SK-N-SH (cell line): ENCODE measurements at regions not wholly inside any gene's neighbourhood (a gene's known extent, or its start where the extent isn't known, plus 50 kb on each side); places are given as distances from the start of the nearest gene placed in this dataset.

ENCODE experiments used
- CTCF ChIA-PET: fragments of 300-600, 350-600 bp; formaldehyde crosslinking; extraction: SDS; loops from one replicate; lab custom pipeline; 2021; lab: Yijun Ruan, JAX
- POLR2A ChIA-PET: fragments of 350-600 bp; sonication (Branson Sonifier 250); formaldehyde crosslinking; extraction: SDS; loops from one replicate; lab custom pipeline; 2020; ENCODE audit warnings: antibody characterized with exemption, inconsistent platforms; lab: Yijun Ruan, JAX
- DNase-seq: peaks from one replicate; pipeline ENCODE4 v3.0.0; 2012
- H2AFZ ChIP-seq: fragments of 200-600 bp; sonication (generic); 2 replicates; pipeline ENCODE4 v1.8.1; 2016; ENCODE audit warnings: antibody characterized with exemption, mild to moderate bottlenecking, low read depth
- H3F3A ChIP-seq: fragments of 200-600 bp; sonication (generic); replicated peaks from 2 replicates; pipeline ENCODE3; 2016; ENCODE audit warnings: antibody characterized with exemption, mild to moderate bottlenecking; ENCODE audit not compliant: insufficient read depth
- H3K27ac ChIP-seq, 2 experiments: fragments of 200-500 bp in 1 of 2; fragments of 200-600 bp in 1 of 2; sonication (Bioruptor generic) in 1 of 2; sonication (generic), shearing (Covaris generic) in 1 of 2; 2 replicates each; pipeline versions ENCODE4 v1.5.1 to v1.6.1; 2014 to 2016; ENCODE audit warnings: low read depth in 2 of 2, inconsistent platforms in 1 of 2, low read length in 1 of 2, mild to moderate bottlenecking in 1 of 2, mixed read lengths in 1 of 2
- H3K27me3 ChIP-seq: fragments of 200-600 bp; sonication (generic), shearing (Covaris generic); 2 replicates; pipeline ENCODE4 v1.6.1; 2016; ENCODE audit warnings: mixed run types; ENCODE audit not compliant: insufficient read depth
- H3K36me3 ChIP-seq, 2 experiments: fragments of 200-500 bp in 1 of 2; fragments of 200-600 bp in 1 of 2; sonication (Bioruptor generic) in 1 of 2; sonication (generic) in 1 of 2; replicated peaks in 1 of 2; 2 replicates each; pipeline versions ENCODE3 to v1.5.1; 2014 to 2016; ENCODE audit warnings: low read length in 1 of 2, mild to moderate bottlenecking in 1 of 2; ENCODE audit not compliant: insufficient read depth in 2 of 2, control insufficient read depth in 1 of 2
- H3K4me1 ChIP-seq, 2 experiments: fragments of 200-500 bp in 1 of 2; fragments of 200-600 bp in 1 of 2; sonication (Bioruptor generic) in 1 of 2; sonication (generic), shearing (Covaris generic) in 1 of 2; 2 replicates each; pipeline versions ENCODE4 v1.5.1 to v1.6.1; 2014 to 2016; ENCODE audit warnings: low read depth in 1 of 2, low read length in 1 of 2, mixed run types in 1 of 2; ENCODE audit not compliant: insufficient read depth in 2 of 2, control insufficient read depth in 1 of 2
- H3K4me2 ChIP-seq: fragments of 200-600 bp; sonication (generic), shearing (Covaris generic); 2 replicates; pipeline ENCODE4 v1.6.1; 2017; ENCODE audit warnings: mixed run types
- H3K4me3 ChIP-seq, 2 experiments: fragments of 200-500 bp in 1 of 2; fragments of 200-600 bp in 1 of 2; sonication (Bioruptor generic) in 1 of 2; sonication (generic), shearing (Covaris generic) in 1 of 2; 2 replicates each; pipeline versions ENCODE4 v1.5.1 to v1.8.1; 2014 to 2016; ENCODE audit warnings: low read depth in 2 of 2, inconsistent platforms in 1 of 2, low read length in 1 of 2, mild to moderate bottlenecking in 1 of 2, mixed read lengths in 1 of 2, moderate library complexity in 1 of 2
- H3K79me2 ChIP-seq: fragments of 200-600 bp; sonication (generic); 2 replicates; pipeline ENCODE4 v1.8.1; 2017; ENCODE audit warnings: mild to moderate bottlenecking; ENCODE audit not compliant: insufficient read depth
- H3K9ac ChIP-seq: fragments of 200-600 bp; sonication (generic); 2 replicates; pipeline ENCODE4 v1.6.1; 2017; ENCODE audit warnings: mixed run types
- H3K9me2 ChIP-seq: fragments of 200-600 bp; sonication (generic); 2 replicates; pipeline ENCODE4 v1.6.1; 2017; ENCODE audit warnings: mixed run types
- H3K9me3 ChIP-seq: fragments of 200-600 bp; sonication (generic); 2 replicates; pipeline ENCODE4 v1.6.1; 2017; ENCODE audit warnings: mixed run types, mild to moderate bottlenecking, moderate library complexity
- H4K20me1 ChIP-seq: fragments of 200-600 bp; sonication (generic); 2 replicates; pipeline ENCODE4 v1.6.1; 2017; ENCODE audit warnings: mild to moderate bottlenecking, mixed run types; ENCODE audit not compliant: insufficient read depth
- ELF1 ChIP-seq: IDR thresholded peaks from 2 replicates; pipeline ENCODE4 v1.4.0; 2012
- EP300 ChIP-seq, 2 experiments: IDR thresholded peaks; 2 replicates each; pipeline versions ENCODE4 v1.4.0 to v1.6.1; 2012; ENCODE audit warnings: borderline replicate concordance in 1 of 2, low read depth in 1 of 2, low read length in 1 of 2
- EZH2phosphoT487 ChIP-seq: fragments of 200-600 bp; sonication (generic); IDR thresholded peaks from 2 replicates; pipeline ENCODE4 v1.6.1; 2017; ENCODE audit warnings: low read depth, mixed run types, mild to moderate bottlenecking, antibody characterized with exemption, moderate library complexity, borderline replicate concordance
- FOSL2 ChIP-seq: IDR thresholded peaks from 2 replicates; pipeline ENCODE4 v1.4.0; 2012; ENCODE audit warnings: low read depth, mild to moderate bottlenecking, moderate library complexity, borderline replicate concordance
- FOXM1 ChIP-seq: IDR thresholded peaks from 2 replicates; pipeline ENCODE4 v1.4.0; 2012; ENCODE audit warnings: low read depth, mild to moderate bottlenecking
- GABPA ChIP-seq: IDR thresholded peaks from 2 replicates; pipeline ENCODE4 v1.4.0; 2012; ENCODE audit warnings: low read depth, mild to moderate bottlenecking
- GATA2 ChIP-seq: sonication (generic); formaldehyde crosslinking; IDR thresholded peaks from 2 replicates; pipeline ENCODE4 v1.5.0; 2020; ENCODE audit warnings: mild to moderate bottlenecking, missing genetic modification reagents
- MEF2A ChIP-seq: IDR thresholded peaks from 2 replicates; pipeline ENCODE4 v1.4.0; 2012; ENCODE audit warnings: low read depth, borderline replicate concordance
- MXI1 ChIP-seq: IDR thresholded peaks from 2 replicates; pipeline ENCODE4 v1.6.1; 2012; ENCODE audit warnings: mild to moderate bottlenecking, low read depth, low read length, improper control_type of control experiment
- RAD21 ChIP-seq: IDR thresholded peaks from 2 replicates; pipeline ENCODE4 v1.6.1; 2012; ENCODE audit warnings: mild to moderate bottlenecking, low read length
- RCOR1 ChIP-seq: fragments of 150-350 bp; IDR thresholded peaks from 2 replicates; pipeline ENCODE4 v1.6.1; 2017; ENCODE audit warnings: antibody characterized with exemption, low read length
- REST ChIP-seq: IDR thresholded peaks from 2 replicates; pipeline ENCODE4 v1.6.1; 2012; ENCODE audit warnings: mild to moderate bottlenecking, low read depth, low read length, moderate library complexity
- RFX5 ChIP-seq: IDR thresholded peaks from 2 replicates; pipeline ENCODE4 v1.6.1; 2012; ENCODE audit warnings: mild to moderate bottlenecking, improper control_type of control experiment, low read length
- SIN3A ChIP-seq: IDR thresholded peaks from 2 replicates; pipeline ENCODE4 v1.6.1; 2012; ENCODE audit warnings: low read depth, mild to moderate bottlenecking, low read length, moderate library complexity, borderline replicate concordance
- SMC3 ChIP-seq: IDR thresholded peaks from 2 replicates; pipeline ENCODE4 v1.6.1; 2012; ENCODE audit warnings: low read depth, low read length, improper control_type of control experiment
- TAF1 ChIP-seq: IDR thresholded peaks from 2 replicates; pipeline ENCODE4 v1.6.1; 2012; ENCODE audit warnings: low read depth, mild to moderate bottlenecking, low read length, moderate library complexity, borderline replicate concordance
- TEAD4 ChIP-seq: IDR thresholded peaks from 2 replicates; pipeline ENCODE4 v1.4.0; 2012; ENCODE audit warnings: mild to moderate bottlenecking, borderline replicate concordance; ENCODE audit not compliant: insufficient read depth
- WGBS: methylation state at CpG from one replicate; pipeline ENCODE4 v1.1.6; 2017; ENCODE audit warnings: low lambda C conversion rate; 5-methylcytosine and 5-hydroxymethylcytosine counted together
- TF ChIP-seq, protein P1 (sequence below): IDR thresholded peaks from 2 replicates; pipeline ENCODE4; 2012
- TF ChIP-seq, protein P2 (sequence below): IDR thresholded peaks from 2 replicates; pipeline ENCODE4 v1.4.0; 2012; ENCODE audit warnings: low read depth, borderline replicate concordance

- peak; percentile 16 for DNase-seq
- Histone ChIP-seq H3K9ac (no peak overlapping the region), H3K36me3 (no peaks in the 10 kb centered on the region), H3F3A (no peaks in the 10 kb centered on the region), H3K4me3 (no peak overlapping the region; a peak in 1 of 4 replicates), H3K27me3 (peaks cover 7% of the 10 kb centered on the region)
- POLR2A ChIA-PET = no interaction called here
- TF ChIP-seq TEAD4 = no peak
- no peak for TF ChIP-seq FOXM1
- TF ChIP-seq EZH2phosphoT487 = no peak
- TF ChIP-seq SIN3A = no peak
- TF ChIP-seq, all 33 proteins: peak for 0
- H3K9me2 ChIP-seq = no peaks in the 10 kb centered on the region
- H3K4me1 ChIP-seq = no peaks in the 10 kb centered on the region; a peak in 1 of 4 replicates
- no peak overlapping the region for H3K4me2 ChIP-seq
- CTCF ChIA-PET = interaction anchor here (0.6 to 1.3 kb wide), 3 partner anchors 205 to 519 kb away, joined by 3 to 10 read pairs (median 4); partner anchors contain the start of gene RBM41
- no peak overlapping the region for H2AFZ ChIP-seq
- 40% methylated on average over 1 of the region's 39 CpGs for WGBS
- H3K9me3 ChIP-seq = no peaks in the 10 kb centered on the region
- no peak overlapping the region for H3K27ac ChIP-seq
- no peaks in the 10 kb centered on the region for H4K20me1 ChIP-seq
- H3K79me2 ChIP-seq = no peaks in the 10 kb centered on the region
Measured at GRCh38 chrX:107323786-107324492, 117.5 kb downstream of the DNAAF6 start.

- peak; percentile 74 for DNase-seq
- no peak overlapping the region for H2AFZ ChIP-seq
- H3K9me3 ChIP-seq = no peaks in the 10 kb centered on the region
- H3K27ac ChIP-seq = no peak overlapping the region
- no peaks in the 10 kb centered on the region for H3K79me2 ChIP-seq
- ChIA-PET CTCF (interaction anchor here (0.9 to 1.5 kb wide), 7 partner anchors 10 to 430 kb away, joined by 3 to 10 read pairs (median 3); partner anchors contain the start of gene RBM41), POLR2A (no interaction called here)
- H4K20me1 ChIP-seq = no peaks in the 10 kb centered on the region
- H3K4me2 ChIP-seq = no peak overlapping the region
- H3F3A ChIP-seq = no peaks in the 10 kb centered on the region
- H3K9me2 ChIP-seq = no peaks in the 10 kb centered on the region
- no peaks in the 10 kb centered on the region for H3K36me3 ChIP-seq
- peaks cover 7% of the 10 kb centered on the region for H3K27me3 ChIP-seq
- H3K9ac ChIP-seq = no peak overlapping the region
- no peaks in the 10 kb centered on the region; a peak in 1 of 4 replicates for H3K4me1 ChIP-seq
- WGBS = 5% methylated on average over 3 of the region's 23 CpGs
- H3K4me3 ChIP-seq = peak overlapping the region in 1 of 2 experiments; percentile 7; a peak in 1 of 4 replicates
- TF ChIP-seq ELF1 (no peak), FOXM1 (no peak), TAF1 (no peak), RCOR1 (no peak), RAD21 (peak; percentile 48), SIN3A (no peak), SMC3 (peak; percentile 33), FOSL2 (no peak), EP300 (IDR thresholded peaks at IDR 0.05; ENCODE audit: borderline replicate concordance in 1 of 2, low read depth in 1 of 2, low read length in 1 of 2) (no peak), REST (peak; percentile 96), MXI1 (no peak), GABPA (no peak), MEF2A (no peak), RFX5 (no peak), GATA2 (no peak)
- TF ChIP-seq, protein P1, sequence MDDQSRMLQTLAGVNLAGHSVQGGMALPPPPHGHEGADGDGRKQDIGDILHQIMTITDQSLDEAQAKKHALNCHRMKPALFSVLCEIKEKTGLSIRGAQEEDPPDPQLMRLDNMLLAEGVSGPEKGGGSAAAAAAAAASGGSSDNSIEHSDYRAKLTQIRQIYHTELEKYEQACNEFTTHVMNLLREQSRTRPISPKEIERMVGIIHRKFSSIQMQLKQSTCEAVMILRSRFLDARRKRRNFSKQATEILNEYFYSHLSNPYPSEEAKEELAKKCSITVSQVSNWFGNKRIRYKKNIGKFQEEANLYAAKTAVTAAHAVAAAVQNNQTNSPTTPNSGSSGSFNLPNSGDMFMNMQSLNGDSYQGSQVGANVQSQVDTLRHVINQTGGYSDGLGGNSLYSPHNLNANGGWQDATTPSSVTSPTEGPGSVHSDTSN = no peak
- TF ChIP-seq, protein P2, sequence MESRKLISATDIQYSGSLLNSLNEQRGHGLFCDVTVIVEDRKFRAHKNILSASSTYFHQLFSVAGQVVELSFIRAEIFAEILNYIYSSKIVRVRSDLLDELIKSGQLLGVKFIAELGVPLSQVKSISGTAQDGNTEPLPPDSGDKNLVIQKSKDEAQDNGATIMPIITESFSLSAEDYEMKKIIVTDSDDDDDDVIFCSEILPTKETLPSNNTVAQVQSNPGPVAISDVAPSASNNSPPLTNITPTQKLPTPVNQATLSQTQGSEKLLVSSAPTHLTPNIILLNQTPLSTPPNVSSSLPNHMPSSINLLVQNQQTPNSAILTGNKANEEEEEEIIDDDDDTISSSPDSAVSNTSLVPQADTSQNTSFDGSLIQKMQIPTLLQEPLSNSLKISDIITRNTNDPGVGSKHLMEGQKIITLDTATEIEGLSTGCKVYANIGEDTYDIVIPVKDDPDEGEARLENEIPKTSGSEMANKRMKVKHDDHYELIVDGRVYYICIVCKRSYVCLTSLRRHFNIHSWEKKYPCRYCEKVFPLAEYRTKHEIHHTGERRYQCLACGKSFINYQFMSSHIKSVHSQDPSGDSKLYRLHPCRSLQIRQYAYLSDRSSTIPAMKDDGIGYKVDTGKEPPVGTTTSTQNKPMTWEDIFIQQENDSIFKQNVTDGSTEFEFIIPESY = no peak
Measured at GRCh38 chrX:107324493-107325310, 118.3 kb downstream of the DNAAF6 start.
